ENCODE measurements at regions not wholly inside any gene's neighbourhood (a gene's known extent, or its start where the extent isn't known, plus 50 kb on each side); places are given as distances from the start of the nearest gene placed in this dataset.
"Not testable (repeated sequence)": the region's sequence is repeated elsewhere in the genome, so short reads cannot be mapped to it uniquely, and the experiment has no call there.

GRCh38 chr9:79046401-79046800 is 525.4 kb upstream of the TLE4 start:
- no peak for DNase-seq

- DNase-seq = no peak
Measured at GRCh38 chr9:79049371-79049770, 522.4 kb upstream of the TLE4 start.

- DNase-seq = no peak
Measured at GRCh38 chr9:79053598-79053997, 518.2 kb upstream of the TLE4 start.

- DNase-seq = no peak
Measured at GRCh38 chr9:79054500-79054899, 517.3 kb upstream of the TLE4 start.

GRCh38 chr9:79056041-79056440 is 515.7 kb upstream of the TLE4 start:
- DNase-seq = no peak

- no peak for DNase-seq
Measured at GRCh38 chr9:79057576-79057975, 514.2 kb upstream of the TLE4 start.

- no peak for DNase-seq
Measured at GRCh38 chr9:79060766-79061165, 511.0 kb upstream of the TLE4 start.

- no peak for DNase-seq
Measured at GRCh38 chr9:79061752-79062616, 509.8 kb upstream of the TLE4 start.

GRCh38 chr9:79073201-79073600 is 498.6 kb upstream of the TLE4 start:
- no peak for DNase-seq

GRCh38 chr9:79080536-79080935 is 491.2 kb upstream of the TLE4 start:
- DNase-seq = no peak

GRCh38 chr9:79083621-79084020 is 488.1 kb upstream of the TLE4 start:
- DNase-seq = no peak

GRCh38 chr9:79087133-79087532 is 484.6 kb upstream of the TLE4 start:
- no peak for DNase-seq

GRCh38 chr9:79089054-79089560 is 482.7 kb upstream of the TLE4 start:
- no peak for DNase-seq

GRCh38 chr9:79089851-79090250 is 481.9 kb upstream of the TLE4 start:
- not testable (repeated sequence) for DNase-seq

GRCh38 chr9:79103257-79103656 is 468.5 kb upstream of the TLE4 start:
- not testable (repeated sequence) for DNase-seq

GRCh38 chr9:79104216-79104615 is 467.5 kb upstream of the TLE4 start:
- DNase-seq = no peak

GRCh38 chr9:79104951-79105350 is 466.8 kb upstream of the TLE4 start:
- DNase-seq = no peak

GRCh38 chr9:79107911-79108676 is 463.7 kb upstream of the TLE4 start:
- DNase-seq = no peak

- no peak for DNase-seq
Measured at GRCh38 chr9:79111653-79112052, 460.1 kb upstream of the TLE4 start.

- DNase-seq = no peak
Measured at GRCh38 chr9:79115176-79115575, 456.6 kb upstream of the TLE4 start.

- no peak for DNase-seq
Measured at GRCh38 chr9:79116041-79116440, 455.7 kb upstream of the TLE4 start.

- no peak for DNase-seq
Measured at GRCh38 chr9:79116709-79117108, 455.1 kb upstream of the TLE4 start.

GRCh38 chr9:79120533-79120932 is 451.2 kb upstream of the TLE4 start:
- no peak for DNase-seq

GRCh38 chr9:79120941-79121340 is 450.8 kb upstream of the TLE4 start:
- no peak for DNase-seq
